ENCODE measurements at regions not wholly inside any gene's neighbourhood (a gene's known extent, or its start where the extent isn't known, plus 50 kb on each side); places are given as distances from the start of the nearest gene placed in this dataset.

DNA sequence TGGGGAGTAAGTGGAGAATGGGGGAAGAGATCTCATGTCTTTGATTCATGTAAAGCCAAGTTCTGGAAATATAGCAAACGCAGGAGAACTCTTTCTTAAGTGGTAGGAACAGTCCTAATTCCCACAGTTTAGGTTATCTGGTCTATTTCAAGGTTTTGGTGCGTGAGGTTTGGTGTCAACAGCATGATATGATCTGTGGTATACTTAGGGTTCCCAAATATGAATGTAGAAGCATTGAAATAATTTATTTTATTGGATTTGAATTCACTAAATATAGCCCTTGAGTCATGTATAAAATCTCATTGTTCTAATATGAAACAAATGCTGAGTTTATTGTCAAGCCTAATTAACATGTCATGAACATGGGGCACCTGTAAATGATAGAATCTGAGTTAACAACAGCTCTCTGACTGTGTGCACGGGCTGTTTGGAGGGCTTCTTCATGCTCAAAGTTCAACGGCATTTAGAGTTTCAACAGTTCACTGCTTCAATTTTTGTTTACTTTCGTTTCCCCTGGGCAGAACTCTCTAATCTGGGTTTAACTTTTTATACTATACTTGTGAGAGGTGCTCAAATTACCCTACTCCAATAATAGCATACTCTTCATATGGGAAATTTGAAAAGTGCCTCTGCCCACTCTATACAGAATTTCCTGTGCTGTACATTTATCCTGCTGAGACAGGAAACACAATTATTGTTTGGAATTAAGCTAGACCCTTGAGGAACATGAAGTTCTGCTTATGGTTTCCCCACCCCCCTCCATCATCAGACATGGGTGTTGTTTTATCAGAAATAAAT lies 236.3 kb upstream of the ZNF217 start:
- TF ChIP-seq, protein P1, sequence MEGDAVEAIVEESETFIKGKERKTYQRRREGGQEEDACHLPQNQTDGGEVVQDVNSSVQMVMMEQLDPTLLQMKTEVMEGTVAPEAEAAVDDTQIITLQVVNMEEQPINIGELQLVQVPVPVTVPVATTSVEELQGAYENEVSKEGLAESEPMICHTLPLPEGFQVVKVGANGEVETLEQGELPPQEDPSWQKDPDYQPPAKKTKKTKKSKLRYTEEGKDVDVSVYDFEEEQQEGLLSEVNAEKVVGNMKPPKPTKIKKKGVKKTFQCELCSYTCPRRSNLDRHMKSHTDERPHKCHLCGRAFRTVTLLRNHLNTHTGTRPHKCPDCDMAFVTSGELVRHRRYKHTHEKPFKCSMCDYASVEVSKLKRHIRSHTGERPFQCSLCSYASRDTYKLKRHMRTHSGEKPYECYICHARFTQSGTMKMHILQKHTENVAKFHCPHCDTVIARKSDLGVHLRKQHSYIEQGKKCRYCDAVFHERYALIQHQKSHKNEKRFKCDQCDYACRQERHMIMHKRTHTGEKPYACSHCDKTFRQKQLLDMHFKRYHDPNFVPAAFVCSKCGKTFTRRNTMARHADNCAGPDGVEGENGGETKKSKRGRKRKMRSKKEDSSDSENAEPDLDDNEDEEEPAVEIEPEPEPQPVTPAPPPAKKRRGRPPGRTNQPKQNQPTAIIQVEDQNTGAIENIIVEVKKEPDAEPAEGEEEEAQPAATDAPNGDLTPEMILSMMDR (conservative IDR thresholded peaks at IDR 0.05) = no peak
- no peak for TF ChIP-seq EZH2 (IDR thresholded peaks at IDR 0.05; ENCODE audit: low read depth)
